LNCAP (cell line): ENCODE measurements at regions not wholly inside any gene's neighbourhood (a gene's known extent, or its start where the extent isn't known, plus 50 kb on each side); places are given as distances from the start of the nearest gene placed in this dataset.

ENCODE experiments used
- CTCF ChIP-seq: fragments of 450-650 bp; IDR thresholded peaks from 2 replicates; pipeline ENCODE4 v1.5.1; 2017; ENCODE audit warnings: mild to moderate bottlenecking

- TF ChIP-seq CTCF, result no peak
Measured at GRCh38 chr14:76686646-76687045, 74.6 kb upstream of the VASH1 start.

- no peak for TF ChIP-seq CTCF
Measured at GRCh38 chr14:76687611-76688382, 73.5 kb upstream of the VASH1 start.

- no peak for TF ChIP-seq CTCF
Measured at GRCh38 chr14:76688383-76688671, 72.9 kb upstream of the VASH1 start.

- TF ChIP-seq CTCF, result no peak
Measured at GRCh38 chr14:76690502-76691105, 70.7 kb upstream of the VASH1 start.

GRCh38 chr14:76694106-76694505, 67.2 kb upstream of the VASH1 start:
- TF ChIP-seq CTCF, result no peak

GRCh38 chr14:76695263-76695920, 65.9 kb upstream of the VASH1 start:
- no peak for TF ChIP-seq CTCF

- TF ChIP-seq CTCF, result no peak
Measured at GRCh38 chr14:76696361-76696760, 64.9 kb upstream of the VASH1 start.
